ENCODE measurements at regions not wholly inside any gene's neighbourhood (a gene's known extent, or its start where the extent isn't known, plus 50 kb on each side); places are given as distances from the start of the nearest gene placed in this dataset.
"Not testable (repeated sequence)": the region's sequence is repeated elsewhere in the genome, so short reads cannot be mapped to it uniquely, and the experiment has no call there.

DNA sequence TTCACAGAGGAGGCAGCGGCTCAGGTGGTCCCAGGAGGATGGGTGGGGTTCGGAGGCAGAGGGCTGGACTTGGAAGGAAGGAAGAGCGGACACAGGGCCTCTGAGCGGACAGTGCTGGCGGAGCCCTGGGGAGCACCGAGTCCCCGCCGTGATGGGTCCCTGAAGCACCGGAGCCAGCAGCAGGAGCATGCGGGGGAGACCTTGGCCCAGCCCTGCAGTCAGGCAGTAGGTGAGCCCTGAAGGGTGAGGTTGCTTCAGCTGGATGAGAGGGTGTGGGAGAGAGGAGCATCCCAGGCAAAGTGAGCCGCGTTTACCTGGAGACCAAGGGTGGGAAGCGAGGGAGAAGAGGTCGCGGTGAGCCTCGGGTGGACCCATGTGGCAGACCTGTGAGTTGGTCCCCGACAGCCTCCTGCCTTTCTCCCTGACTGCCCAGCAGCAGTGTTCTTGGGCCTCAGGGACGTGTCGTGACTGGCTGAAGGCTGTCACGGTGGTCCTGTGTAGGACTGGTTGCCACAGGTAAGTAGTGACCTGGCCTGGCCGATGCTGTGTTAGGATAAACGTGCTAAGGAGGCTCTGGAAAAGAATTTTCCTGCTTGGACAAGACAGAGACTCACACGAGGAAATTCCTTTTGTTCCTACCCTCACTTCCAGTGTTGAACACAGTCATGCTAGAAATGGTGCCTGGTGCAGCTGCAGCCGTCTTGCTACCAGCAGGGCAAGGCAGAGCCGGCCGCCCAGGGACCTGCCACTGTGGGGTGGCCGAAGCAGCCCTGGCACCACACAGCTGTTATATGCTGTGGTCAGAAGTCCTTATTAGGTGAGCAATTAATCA lies 73.0 kb downstream of the RRM2 start:
- peaks cover 19% of the 10 kb centered on the region for H3K4me1 ChIP-seq
- no peaks in the 10 kb centered on the region for H3K36me3 ChIP-seq
- DNase-seq (ENCODE audit: extremely low spot score in 2 of 2) = no peak
- intact Hi-C loops (cut with DNase I) = no loop called here
- H3K4me3 ChIP-seq = no peak overlapping the region
- H3K27ac ChIP-seq = no peak overlapping the region
- H3K9me3 ChIP-seq = no peaks in the 10 kb centered on the region
- no peaks in the 10 kb centered on the region for H3K27me3 ChIP-seq
- TF ChIP-seq POLR2AphosphoS5 (IDR thresholded peaks at IDR 0.05; ENCODE audit: insufficient read depth in 1 of 2, low read depth in 1 of 2) (no peak), POLR2A (IDR thresholded peaks at IDR 0.05) (no peak)
- TF ChIP-seq, protein P1, sequence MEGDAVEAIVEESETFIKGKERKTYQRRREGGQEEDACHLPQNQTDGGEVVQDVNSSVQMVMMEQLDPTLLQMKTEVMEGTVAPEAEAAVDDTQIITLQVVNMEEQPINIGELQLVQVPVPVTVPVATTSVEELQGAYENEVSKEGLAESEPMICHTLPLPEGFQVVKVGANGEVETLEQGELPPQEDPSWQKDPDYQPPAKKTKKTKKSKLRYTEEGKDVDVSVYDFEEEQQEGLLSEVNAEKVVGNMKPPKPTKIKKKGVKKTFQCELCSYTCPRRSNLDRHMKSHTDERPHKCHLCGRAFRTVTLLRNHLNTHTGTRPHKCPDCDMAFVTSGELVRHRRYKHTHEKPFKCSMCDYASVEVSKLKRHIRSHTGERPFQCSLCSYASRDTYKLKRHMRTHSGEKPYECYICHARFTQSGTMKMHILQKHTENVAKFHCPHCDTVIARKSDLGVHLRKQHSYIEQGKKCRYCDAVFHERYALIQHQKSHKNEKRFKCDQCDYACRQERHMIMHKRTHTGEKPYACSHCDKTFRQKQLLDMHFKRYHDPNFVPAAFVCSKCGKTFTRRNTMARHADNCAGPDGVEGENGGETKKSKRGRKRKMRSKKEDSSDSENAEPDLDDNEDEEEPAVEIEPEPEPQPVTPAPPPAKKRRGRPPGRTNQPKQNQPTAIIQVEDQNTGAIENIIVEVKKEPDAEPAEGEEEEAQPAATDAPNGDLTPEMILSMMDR (IDR thresholded peaks at IDR 0.05) = no peak

DNA sequence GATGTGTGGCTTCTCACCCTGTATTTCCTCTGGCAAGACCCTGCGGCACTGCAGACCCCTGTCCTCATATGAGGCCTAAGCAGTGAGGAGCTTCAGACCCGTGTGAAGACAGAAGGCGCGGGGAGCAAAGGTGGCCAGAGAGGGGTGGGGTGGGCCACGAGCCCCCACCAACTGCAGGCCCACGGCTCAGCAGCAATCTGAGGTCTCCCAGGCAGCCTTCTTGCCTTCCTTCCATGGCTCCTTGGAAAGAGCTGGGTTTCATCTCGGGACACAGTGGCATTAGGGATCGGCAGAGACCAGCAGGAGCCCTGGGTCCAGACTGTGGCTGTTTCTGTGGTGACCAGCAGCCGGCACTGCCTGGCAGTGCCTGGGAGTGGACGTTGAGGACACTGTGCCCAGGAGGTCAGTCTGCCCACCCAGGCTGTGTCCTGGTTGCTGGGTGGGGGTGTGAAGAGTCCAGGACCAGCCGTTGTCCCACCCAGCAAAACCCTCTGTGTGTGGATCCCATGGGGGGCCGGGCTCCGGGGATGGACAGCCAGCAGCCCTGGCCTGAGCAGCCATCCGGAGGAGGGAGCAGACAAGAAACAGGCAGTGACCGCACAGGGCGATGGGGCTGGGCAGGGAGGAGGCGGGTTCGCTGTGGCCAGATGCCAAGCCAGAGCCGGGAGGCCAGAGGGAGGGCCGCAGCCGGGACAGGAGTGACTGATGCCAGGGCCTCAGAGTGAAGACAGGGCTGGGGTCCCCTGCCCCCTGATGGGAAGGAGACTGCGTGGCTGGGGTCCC lies 73.8 kb downstream of the RRM2 start:
- no peak for DNase-seq (ENCODE audit: extremely low spot score in 2 of 2)
- H3K36me3 ChIP-seq = no peaks in the 10 kb centered on the region
- no peak overlapping the region for H3K4me3 ChIP-seq
- intact Hi-C loops (cut with DNase I) = no loop called here
- H3K27ac ChIP-seq = no peak overlapping the region
- no peaks in the 10 kb centered on the region for H3K27me3 ChIP-seq
- no peaks in the 10 kb centered on the region for H3K9me3 ChIP-seq
- H3K4me1 ChIP-seq = peaks cover 19% of the 10 kb centered on the region
- TF ChIP-seq POLR2AphosphoS5 (IDR thresholded peaks at IDR 0.05; ENCODE audit: insufficient read depth in 1 of 2, low read depth in 1 of 2) (no peak), POLR2A (IDR thresholded peaks at IDR 0.05) (no peak)
- TF ChIP-seq, protein P1 (IDR thresholded peaks at IDR 0.05) = no peak

DNA sequence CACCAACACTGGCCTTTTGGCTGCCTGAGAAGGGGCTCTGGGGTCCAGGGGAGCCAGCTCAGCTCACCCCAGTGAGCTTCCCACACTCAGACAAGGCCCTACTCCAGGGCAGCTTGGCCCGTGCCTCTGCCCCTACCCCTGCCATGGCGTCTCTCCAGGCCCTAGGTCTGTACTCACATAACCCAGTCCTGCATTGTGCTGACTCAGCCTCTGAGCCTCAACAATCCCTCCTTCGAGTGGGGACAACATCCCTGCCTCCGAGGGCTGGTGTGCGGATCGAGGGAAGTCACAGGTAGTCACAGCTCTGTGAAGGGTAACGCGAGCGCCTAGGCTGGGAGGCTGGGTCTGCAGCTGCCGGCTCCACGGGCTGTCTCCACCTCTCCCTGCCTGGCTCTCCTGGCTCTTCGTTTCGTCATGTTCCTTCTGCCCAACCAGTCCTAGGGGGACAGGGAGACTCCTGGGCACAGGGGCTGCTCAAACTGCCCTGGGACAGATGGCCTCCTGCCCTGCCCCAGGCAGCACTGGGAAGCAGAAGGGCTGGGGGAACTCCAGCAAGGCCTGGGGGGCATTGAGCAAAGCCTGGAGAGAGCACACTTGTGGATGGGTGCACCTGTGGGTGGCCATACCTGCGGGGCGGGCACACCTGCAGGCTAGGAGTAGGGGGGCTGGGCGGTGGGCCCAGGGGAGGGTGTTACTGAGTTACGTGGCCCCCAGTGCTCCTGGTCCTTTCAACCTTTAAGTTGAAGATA lies 74.6 kb downstream of the RRM2 start:
- Histone ChIP-seq H3K36me3 (no peaks in the 10 kb centered on the region), H3K4me3 (no peak overlapping the region), H3K9me3 (no peaks in the 10 kb centered on the region), H3K4me1 (peaks cover 19% of the 10 kb centered on the region), H3K27me3 (no peaks in the 10 kb centered on the region), H3K27ac (no peak overlapping the region)
- no peak for TF ChIP-seq POLR2A (IDR thresholded peaks at IDR 0.05)
- TF ChIP-seq, protein P1 (IDR thresholded peaks at IDR 0.05) = no peak
- TF ChIP-seq POLR2AphosphoS5 (IDR thresholded peaks at IDR 0.05; ENCODE audit: insufficient read depth in 1 of 2, low read depth in 1 of 2) = no peak
- intact Hi-C loops (cut with DNase I) = no loop called here
- no peak for DNase-seq (ENCODE audit: extremely low spot score in 2 of 2)

DNA sequence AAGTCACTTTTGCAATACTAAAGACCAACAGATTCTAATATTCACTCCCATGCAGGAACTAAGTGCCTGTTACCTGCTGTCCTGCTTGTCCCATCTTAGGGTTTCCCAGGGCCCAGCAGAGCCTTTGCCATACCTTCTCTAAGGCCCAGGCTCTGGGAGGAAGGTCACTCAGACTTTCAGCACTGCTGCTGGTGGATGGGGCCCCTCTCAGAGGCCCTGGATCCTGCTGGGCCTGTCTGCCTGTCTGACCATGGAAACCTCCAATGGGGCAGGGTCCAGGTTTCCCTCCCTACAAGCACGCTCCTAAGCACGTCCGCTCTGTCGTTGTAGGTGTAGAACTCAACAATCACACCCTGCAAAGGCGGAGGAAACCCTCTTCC lies 75.1 kb downstream of the RRM2 start:
- no peak for DNase-seq (ENCODE audit: extremely low spot score in 2 of 2)
- H3K9me3 ChIP-seq = no peaks in the 10 kb centered on the region
- intact Hi-C loops (cut with DNase I) = no loop called here
- H3K27me3 ChIP-seq = no peaks in the 10 kb centered on the region
- no peak for TF ChIP-seq POLR2A (IDR thresholded peaks at IDR 0.05)
- TF ChIP-seq POLR2AphosphoS5 (IDR thresholded peaks at IDR 0.05; ENCODE audit: insufficient read depth in 1 of 2, low read depth in 1 of 2) = no peak
- TF ChIP-seq, protein P1 (IDR thresholded peaks at IDR 0.05) = no peak
- peaks cover 17% of the 10 kb centered on the region for H3K4me1 ChIP-seq
- no peaks in the 10 kb centered on the region for H3K36me3 ChIP-seq
- no peak overlapping the region for H3K27ac ChIP-seq
- no peak overlapping the region for H3K4me3 ChIP-seq

DNA sequence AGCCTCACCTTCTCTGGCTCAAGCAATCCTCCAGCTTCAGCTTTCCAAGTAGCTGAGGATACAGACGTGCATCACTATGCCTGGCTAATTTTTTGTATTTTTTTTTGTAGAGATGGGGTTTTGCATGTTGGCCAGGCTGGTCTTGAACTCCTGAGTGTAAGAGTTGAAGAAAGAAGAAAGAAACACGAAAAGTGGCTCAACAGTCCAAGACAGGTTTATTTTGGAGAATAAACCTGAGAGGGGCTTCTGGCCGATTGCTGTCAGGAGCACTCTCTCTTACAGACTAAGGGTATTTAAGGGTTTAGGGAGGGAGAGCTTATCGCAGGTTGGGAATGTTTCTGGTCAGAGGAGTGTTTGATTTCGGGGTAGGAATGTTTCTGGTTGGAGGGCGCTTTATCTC lies 75.9 kb downstream of the RRM2 start:
- H3K9me3 ChIP-seq; DNase-seq (ENCODE audit: extremely low spot score in 2 of 2); H3K4me1 ChIP-seq; H3K27me3 ChIP-seq; intact Hi-C loops (cut with DNase I); H3K27ac ChIP-seq; H3K36me3 ChIP-seq; H3K4me3 ChIP-seq: not testable (repeated sequence)
